Ascending aorta (tissue), 2 donors: ENCODE measurements at regions not wholly inside any gene's neighbourhood (a gene's known extent, or its start where the extent isn't known, plus 50 kb on each side); places are given as distances from the start of the nearest gene placed in this dataset.

Experiments
- DNase-seq, 2 donors: peaks; one replicate each; pipeline ENCODE4 v3.0.0-alpha.2; 2019; ENCODE audit warnings: low spot score in 2 of 2
- H3K27ac ChIP-seq, 2 donors: fragments of 200-600 bp; sonication (generic); one replicate each; pipeline ENCODE4 v1.5.1; 2016 to 2017; ENCODE audit warnings: mild to moderate bottlenecking in 1 of 2
- H3K27me3 ChIP-seq: fragments of 200-600 bp; sonication (generic); one replicate; pipeline ENCODE4 v1.5.1; 2017
- H3K36me3 ChIP-seq, 2 donors: fragments of 200-600 bp; sonication (generic); one replicate each; pipeline ENCODE4 v1.5.1; 2016
- H3K4me1 ChIP-seq, 2 donors: fragments of 200-600 bp; sonication (generic); one replicate each; pipeline ENCODE4 v1.5.1; 2016 to 2017; ENCODE audit warnings: mild to moderate bottlenecking in 1 of 2
- H3K4me3 ChIP-seq, 2 donors: fragments of 200-600 bp; sonication (generic); one replicate each; pipeline ENCODE4 v1.5.1; 2016 to 2017; ENCODE audit warnings: mild to moderate bottlenecking in 1 of 2
- H3K9me3 ChIP-seq, 2 donors: fragments of 200-600 bp; sonication (generic); one replicate each; pipeline ENCODE4 v1.5.1; 2016
- intact Hi-C: fragments of 100-400 bp; cut with DNase I; formaldehyde crosslinking; loops from one replicate; pipeline ENCODE4 v1.15.1; 2023
- TF ChIP-seq, protein P1 (sequence below), 3 experiments: fragments of 200-600 bp in 2 of 3; fragments of 450-650 bp in 1 of 3; sonication (generic) in 2 of 3; IDR thresholded peaks; one replicate each; pipeline ENCODE4 v1.5.1; 2016 to 2019; ENCODE audit warnings: antibody characterized with exemption in 3 of 3, mild to moderate bottlenecking in 1 of 3, moderate library complexity in 1 of 3

GRCh38 chr2:588074-588645 is 89.0 kb downstream of the TMEM18 start:
- TF ChIP-seq, protein P1, sequence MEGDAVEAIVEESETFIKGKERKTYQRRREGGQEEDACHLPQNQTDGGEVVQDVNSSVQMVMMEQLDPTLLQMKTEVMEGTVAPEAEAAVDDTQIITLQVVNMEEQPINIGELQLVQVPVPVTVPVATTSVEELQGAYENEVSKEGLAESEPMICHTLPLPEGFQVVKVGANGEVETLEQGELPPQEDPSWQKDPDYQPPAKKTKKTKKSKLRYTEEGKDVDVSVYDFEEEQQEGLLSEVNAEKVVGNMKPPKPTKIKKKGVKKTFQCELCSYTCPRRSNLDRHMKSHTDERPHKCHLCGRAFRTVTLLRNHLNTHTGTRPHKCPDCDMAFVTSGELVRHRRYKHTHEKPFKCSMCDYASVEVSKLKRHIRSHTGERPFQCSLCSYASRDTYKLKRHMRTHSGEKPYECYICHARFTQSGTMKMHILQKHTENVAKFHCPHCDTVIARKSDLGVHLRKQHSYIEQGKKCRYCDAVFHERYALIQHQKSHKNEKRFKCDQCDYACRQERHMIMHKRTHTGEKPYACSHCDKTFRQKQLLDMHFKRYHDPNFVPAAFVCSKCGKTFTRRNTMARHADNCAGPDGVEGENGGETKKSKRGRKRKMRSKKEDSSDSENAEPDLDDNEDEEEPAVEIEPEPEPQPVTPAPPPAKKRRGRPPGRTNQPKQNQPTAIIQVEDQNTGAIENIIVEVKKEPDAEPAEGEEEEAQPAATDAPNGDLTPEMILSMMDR (IDR thresholded peaks at IDR 0.05) = no peak
- Histone ChIP-seq H3K4me1 (no peaks in the 10 kb centered on the region), H3K9me3 (no peaks in the 10 kb centered on the region), H3K27me3 (no peaks in the 10 kb centered on the region), H3K4me3 (no peak overlapping the region), H3K36me3 (no peaks in the 10 kb centered on the region), H3K27ac (no peak overlapping the region)
- intact Hi-C loops = no loop called here
- no peak for DNase-seq

GRCh38 chr2:587087-587960 is 89.9 kb downstream of the TMEM18 start:
- no peak overlapping the region for H3K27ac ChIP-seq
- no peaks in the 10 kb centered on the region for H3K27me3 ChIP-seq
- no peak for DNase-seq
- TF ChIP-seq, protein P1 (IDR thresholded peaks at IDR 0.05) = no peak
- H3K4me3 ChIP-seq = no peak overlapping the region
- intact Hi-C loops = no loop called here
- no peaks in the 10 kb centered on the region for H3K4me1 ChIP-seq
- H3K9me3 ChIP-seq = no peaks in the 10 kb centered on the region
- no peaks in the 10 kb centered on the region for H3K36me3 ChIP-seq

DNA sequence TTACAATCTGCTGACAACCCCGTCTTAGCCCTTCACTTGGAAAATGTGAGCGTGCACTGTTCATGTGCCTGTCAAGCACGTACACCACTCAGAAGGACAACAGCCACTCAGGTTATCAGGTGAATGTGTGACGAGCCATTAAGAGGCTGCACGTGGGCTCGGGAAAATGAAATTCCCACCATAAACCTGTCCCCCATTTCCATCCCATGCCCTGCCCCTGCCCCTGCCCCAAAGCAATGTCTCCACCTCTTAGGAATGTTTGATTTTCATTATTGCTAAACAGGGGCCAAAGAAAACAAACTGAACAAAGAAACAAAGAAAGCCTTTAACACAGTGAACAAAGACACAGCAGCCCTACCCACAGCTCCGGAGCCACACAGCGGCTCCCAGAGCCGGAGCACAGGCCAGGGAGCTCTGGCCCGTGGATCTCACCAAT is 90.5 kb downstream of the TMEM18 start:
- Histone ChIP-seq H3K4me1 (no peaks in the 10 kb centered on the region), H3K4me3 (no peak overlapping the region), H3K27me3 (no peaks in the 10 kb centered on the region), H3K27ac (no peak overlapping the region), H3K9me3 (no peaks in the 10 kb centered on the region), H3K36me3 (no peaks in the 10 kb centered on the region)
- no peak for DNase-seq
- TF ChIP-seq, protein P1 (IDR thresholded peaks at IDR 0.05) = no peak
- intact Hi-C loops = no loop called here

GRCh38 chr2:584863-585823 is 92.1 kb downstream of the TMEM18 start:
- Histone ChIP-seq H3K27ac (no peak overlapping the region), H3K4me3 (no peak overlapping the region), H3K27me3 (no peaks in the 10 kb centered on the region), H3K9me3 (no peaks in the 10 kb centered on the region), H3K4me1 (no peaks in the 10 kb centered on the region), H3K36me3 (no peaks in the 10 kb centered on the region)
- TF ChIP-seq, protein P1 (IDR thresholded peaks at IDR 0.05) = no peak
- intact Hi-C loops = no loop called here
- no peak for DNase-seq

DNA sequence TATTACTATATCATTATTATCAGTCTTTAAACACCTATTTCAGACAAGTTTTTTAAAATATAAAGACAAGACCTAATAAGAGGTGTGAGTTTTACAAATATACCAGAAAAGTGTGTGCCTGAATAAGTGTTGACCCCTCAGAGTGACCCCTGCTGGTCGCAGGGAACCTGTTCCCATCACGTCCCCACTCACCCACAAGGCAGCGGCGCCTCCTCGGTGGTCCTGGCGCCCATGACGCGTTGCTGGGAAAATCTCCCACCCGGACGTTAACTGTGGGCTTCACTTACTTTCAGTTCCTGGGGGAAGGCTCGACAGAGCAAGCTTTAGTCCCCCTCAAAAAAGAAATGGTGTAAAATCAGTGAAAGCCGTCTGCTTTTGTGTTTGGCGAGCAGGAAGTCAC is 93.5 kb downstream of the TMEM18 start:
- no peak for DNase-seq
- TF ChIP-seq, protein P1 (IDR thresholded peaks at IDR 0.05) = no peak
- H3K27me3 ChIP-seq = no peaks in the 10 kb centered on the region
- H3K4me3 ChIP-seq = no peak overlapping the region
- no peaks in the 10 kb centered on the region for H3K36me3 ChIP-seq
- H3K9me3 ChIP-seq = no peaks in the 10 kb centered on the region
- H3K4me1 ChIP-seq = no peaks in the 10 kb centered on the region
- intact Hi-C loops = no loop called here
- no peak overlapping the region for H3K27ac ChIP-seq
